Ammon's horn (tissue), 1 donor: ENCODE measurements at regions not wholly inside any gene's neighbourhood (a gene's known extent, or its start where the extent isn't known, plus 50 kb on each side); places are given as distances from the start of the nearest gene placed in this dataset.
A peak's percentile ranks its signal among the peaks of the same experiment; 100 is the strongest.

ENCODE experiments used
- DNase-seq: peaks from one replicate; pipeline ENCODE4 v3.0.0-alpha.2; 2016; ENCODE audit warnings: low spot score

- no peak for DNase-seq
These were observed 63.3 kb upstream of the THSD7A start for GRCh38 chr7:11895337-11895736.

GRCh38 chr7:11896663-11897062 is 64.7 kb upstream of the THSD7A start:
- DNase-seq, result no peak

DNA sequence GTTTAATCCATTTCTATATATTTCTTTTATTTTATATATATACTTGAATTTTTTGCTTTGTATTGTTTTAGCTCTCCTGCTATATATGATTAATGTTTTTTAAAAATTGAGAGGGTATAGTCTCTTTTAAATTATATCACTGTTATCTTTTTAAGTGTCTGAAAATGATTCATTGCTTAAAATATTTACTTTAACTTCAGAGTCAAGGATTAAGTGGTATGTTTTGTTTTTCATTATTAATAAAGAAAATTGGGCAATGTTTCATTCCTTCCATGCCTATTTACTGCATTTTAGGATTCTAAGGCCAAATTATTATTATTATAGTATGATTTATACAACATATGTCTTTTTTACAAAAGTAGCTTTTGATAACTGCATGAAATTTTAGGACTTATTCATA is 67.2 kb upstream of the THSD7A start:
- DNase-seq, result no peak

- no peak for DNase-seq
These were observed 78.3 kb upstream of the THSD7A start for GRCh38 chr7:11910253-11910652.

DNA sequence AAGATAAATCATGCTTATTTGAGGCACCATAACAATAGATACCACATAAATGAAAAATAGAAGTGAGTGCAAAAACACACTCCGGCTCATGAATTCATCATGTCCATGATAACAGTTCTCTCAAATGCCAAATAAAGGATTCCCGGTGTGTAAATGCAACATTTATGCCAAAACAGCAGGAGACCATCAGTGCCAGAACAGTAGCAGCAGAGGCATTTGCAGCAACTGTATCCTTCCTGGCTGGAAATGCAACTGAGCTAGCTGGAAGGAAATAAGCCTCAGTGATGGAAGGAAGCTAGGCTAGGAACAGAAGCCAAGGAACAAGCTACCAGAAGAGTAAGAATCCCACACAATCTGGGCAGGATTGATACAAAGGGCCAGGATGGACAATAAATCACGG is 79.9 kb upstream of the THSD7A start:
- no peak for DNase-seq

- DNase-seq, result no peak
These were observed 82.6 kb upstream of the THSD7A start for GRCh38 chr7:11914645-11915044.

- peak; percentile 18 for DNase-seq
These were observed 91.5 kb upstream of the THSD7A start for GRCh38 chr7:11923376-11923930.

DNA sequence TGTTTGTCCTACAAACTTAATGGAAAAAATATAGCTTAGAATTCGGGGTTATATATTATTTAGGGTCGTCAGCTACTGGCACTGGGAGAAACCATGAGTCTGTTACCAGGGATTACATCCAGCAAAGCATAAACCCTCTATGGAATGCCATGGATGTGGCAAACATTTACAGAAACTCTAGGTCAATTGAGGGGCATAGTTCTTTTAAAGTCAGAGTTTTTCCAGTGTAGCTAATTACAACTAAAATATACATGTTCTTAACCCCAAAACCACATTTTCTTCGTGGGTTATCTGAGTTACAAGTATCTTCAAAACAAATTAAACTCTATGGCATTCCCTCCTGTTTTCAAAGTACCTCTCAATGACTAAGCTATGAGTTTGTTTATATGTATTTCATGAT is 99.3 kb upstream of the THSD7A start:
- DNase-seq, result no peak

DNA sequence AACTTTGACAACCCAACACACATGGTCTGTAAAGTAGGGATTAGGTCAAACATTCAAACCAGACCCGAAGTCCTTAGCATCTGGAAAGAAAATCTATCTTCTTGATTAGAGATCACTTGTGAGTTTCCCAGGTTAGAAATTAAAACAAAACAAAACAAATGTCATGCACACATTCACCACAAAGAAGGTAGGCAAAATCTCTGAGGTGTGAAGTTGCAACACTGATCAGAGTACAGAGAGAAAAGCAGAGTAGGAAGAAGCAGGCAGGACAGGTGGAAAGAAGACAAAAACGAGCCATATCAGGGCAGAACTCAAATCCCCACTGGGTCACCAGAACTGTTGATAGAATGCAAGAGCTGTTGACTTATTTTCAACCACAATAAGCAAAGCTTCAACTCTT is 102.8 kb upstream of the THSD7A start:
- DNase-seq, result no peak

DNA sequence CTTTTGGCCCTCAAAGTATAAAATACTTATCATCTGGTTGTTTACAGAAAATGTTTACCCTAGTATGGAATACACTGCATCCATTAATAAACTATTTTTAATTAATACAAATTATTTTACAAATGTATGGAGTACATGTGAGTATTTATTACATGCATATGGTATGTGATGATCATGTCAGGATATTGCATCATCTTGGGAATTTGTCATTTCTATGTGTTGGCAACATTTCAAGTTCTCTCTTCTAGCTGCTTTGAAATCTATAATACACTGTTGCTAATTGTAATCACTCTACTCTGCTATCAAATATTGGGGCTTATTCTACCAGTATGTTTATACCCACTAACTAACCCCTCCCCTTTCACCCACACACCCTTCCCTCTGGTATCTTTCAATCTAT is 103.9 kb upstream of the THSD7A start:
- DNase-seq, result no peak

DNA sequence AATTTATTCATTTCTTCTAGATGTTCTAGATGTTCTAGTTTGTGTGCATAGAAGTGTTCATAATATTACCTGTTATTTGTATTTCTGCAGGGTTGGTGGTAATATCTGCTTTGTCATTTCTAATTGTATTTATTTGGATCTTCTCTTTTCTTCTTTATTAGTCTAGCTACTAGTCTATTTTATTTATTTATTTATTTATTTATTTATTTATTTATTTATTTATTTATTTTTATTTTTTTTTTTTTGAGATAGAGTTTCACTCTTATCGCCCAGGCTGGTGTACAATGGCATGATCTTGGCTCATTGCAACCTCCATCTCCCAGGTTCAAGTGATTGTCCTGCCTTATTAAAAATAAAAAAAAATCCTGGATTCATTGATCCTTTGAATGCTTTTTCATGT is 114.8 kb upstream of the THSD7A start:
- DNase-seq, result no peak

- no peak for DNase-seq
These were observed 118.3 kb upstream of the THSD7A start for GRCh38 chr7:11950281-11950680.

DNA sequence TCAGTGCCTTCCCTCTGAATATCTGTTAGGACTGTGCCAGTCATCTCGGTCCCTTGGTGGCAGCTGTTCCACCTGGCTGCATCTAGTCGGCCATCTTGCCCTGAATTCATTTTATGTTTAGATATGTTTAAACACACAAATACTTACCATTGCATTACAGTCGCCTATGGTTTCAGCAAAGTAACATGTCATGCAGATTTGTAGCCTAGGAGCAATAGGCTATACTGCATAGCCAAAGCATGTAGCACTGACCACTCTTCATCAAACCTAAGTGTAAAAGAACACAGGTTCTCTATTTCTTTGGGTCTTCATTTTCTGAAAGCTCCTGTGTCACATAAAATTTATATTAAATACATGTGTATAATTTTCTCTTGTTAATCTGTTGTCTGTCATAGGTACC is 118.9 kb upstream of the THSD7A start:
- DNase-seq, result no peak

GRCh38 chr7:11951909-11952308 is 119.9 kb upstream of the THSD7A start:
- peak; percentile 40 for DNase-seq

GRCh38 chr7:11952972-11953371 is 121.0 kb upstream of the THSD7A start:
- no peak for DNase-seq

DNA sequence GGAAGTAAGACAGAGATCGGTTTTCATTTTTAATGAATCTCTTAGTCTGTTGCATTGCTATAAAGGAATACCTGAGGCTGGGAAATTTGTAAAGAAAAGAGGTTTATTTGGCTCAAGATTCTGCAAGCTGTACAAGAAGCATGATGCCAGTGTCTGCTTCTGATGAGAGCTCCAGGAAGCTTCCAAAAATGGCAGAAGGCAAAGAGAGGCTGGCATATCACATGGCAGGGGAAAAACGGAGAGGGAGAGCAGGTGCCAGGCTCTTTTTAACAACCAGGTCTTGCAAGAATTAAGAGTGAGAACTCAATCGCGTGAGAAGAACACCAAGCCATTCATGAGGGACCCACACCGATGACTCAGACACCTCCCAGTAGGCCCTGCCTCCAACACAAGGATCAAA is 125.0 kb upstream of the THSD7A start:
- no peak for DNase-seq

- DNase-seq, result no peak
These were observed 126.0 kb upstream of the THSD7A start for GRCh38 chr7:11957956-11958355.

DNA sequence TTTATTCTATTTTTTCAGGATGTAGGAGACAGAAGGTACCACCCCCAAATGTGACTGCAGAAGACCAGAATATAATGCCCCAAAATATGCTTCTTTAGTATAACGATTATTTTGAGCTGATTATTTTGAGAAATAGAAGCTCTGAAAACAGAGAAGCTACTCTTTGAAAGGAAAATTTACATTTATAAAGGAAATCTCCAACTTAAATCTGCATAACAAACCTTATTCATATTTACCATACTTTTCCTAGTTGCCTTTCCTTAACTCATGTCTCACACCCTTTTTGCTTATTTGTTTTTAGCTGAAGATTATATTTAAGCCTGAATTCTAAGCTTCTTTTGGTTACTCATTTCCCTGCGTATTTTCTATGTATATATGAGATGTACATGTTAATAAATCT is 127.1 kb upstream of the THSD7A start:
- DNase-seq, result no peak

GRCh38 chr7:11960621-11961020 is 128.6 kb upstream of the THSD7A start:
- no peak for DNase-seq

DNA sequence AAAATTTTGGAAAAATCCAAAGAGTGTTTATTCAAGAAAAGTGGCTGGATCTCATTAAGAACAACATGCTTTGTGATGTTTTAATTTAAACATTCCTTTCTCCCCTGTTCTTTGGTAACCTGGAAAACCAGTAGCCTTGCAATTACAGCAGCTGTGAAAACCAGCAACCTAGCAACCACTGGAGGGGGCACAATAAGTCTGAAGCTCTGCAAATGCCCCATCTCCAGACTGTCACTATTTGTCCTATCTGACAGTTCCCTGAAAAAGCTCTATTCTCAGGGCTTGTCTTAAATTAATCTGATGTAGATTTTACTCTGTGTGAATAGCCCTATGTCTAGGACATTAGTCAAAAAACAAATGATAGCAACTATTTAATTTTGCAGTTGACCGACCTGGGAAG is 137.6 kb upstream of the THSD7A start:
- no peak for DNase-seq

GRCh38 chr7:11970132-11970531 is 138.1 kb upstream of the THSD7A start:
- DNase-seq, result no peak

DNA sequence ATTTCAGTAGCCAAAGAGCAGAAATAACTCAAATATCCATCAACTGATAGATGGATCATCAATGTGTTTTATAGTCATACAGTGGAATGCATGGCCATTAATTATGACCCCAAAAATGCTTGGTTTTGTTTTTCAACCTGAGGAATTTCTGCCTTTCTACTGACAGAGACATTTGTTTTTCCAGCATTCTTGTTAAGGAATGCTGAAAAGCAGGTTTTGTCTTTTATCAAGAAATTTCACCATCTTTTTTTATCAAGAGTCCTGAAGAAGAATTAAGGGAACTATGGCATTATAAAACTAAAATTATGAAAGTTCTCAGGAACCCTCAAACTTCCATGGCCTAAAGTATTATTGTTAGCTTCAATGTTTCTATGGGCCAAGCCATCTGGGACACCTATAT is 153.4 kb upstream of the THSD7A start:
- no peak for DNase-seq

GRCh38 chr7:11985971-11986370 is 154.0 kb upstream of the THSD7A start:
- DNase-seq, result no peak

GRCh38 chr7:11988186-11988585 is 156.2 kb upstream of the THSD7A start:
- DNase-seq, result no peak

- DNase-seq, result no peak
These were observed 170.4 kb upstream of the THSD7A start for GRCh38 chr7:12002428-12002827.
